HK-2 (cell line): ENCODE measurements at regions not wholly inside any gene's neighbourhood (a gene's known extent, or its start where the extent isn't known, plus 50 kb on each side); places are given as distances from the start of the nearest gene placed in this dataset.
"Not testable (repeated sequence)": the region's sequence is repeated elsewhere in the genome, so short reads cannot be mapped to it uniquely, and the experiment has no call there.

Experiments used
- DNase-seq: peaks from one replicate; pipeline ENCODE4 v3.0.0-alpha.2; 2018; ENCODE audit not compliant: unreplicated experiment

DNA sequence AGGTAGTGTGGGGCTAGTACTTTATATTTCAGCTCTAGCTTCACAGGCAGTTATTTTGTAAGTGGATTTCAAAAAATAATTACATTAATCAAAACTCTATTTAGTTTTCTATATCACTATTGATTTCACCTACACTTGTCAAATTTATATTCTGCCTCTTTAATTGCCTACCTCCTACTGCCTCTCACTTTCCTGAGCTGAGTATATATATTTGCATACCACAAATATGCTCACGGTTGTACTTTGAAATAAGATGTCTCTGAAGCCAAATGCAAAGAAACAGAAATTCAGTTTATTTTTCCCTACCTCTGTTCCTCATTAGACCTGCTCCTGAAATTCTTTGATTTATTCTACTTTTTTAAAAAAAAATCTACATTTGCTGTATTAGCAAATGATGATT, 309.3 kb upstream of the TGFBR2 start:
- no peak for DNase-seq

DNA sequence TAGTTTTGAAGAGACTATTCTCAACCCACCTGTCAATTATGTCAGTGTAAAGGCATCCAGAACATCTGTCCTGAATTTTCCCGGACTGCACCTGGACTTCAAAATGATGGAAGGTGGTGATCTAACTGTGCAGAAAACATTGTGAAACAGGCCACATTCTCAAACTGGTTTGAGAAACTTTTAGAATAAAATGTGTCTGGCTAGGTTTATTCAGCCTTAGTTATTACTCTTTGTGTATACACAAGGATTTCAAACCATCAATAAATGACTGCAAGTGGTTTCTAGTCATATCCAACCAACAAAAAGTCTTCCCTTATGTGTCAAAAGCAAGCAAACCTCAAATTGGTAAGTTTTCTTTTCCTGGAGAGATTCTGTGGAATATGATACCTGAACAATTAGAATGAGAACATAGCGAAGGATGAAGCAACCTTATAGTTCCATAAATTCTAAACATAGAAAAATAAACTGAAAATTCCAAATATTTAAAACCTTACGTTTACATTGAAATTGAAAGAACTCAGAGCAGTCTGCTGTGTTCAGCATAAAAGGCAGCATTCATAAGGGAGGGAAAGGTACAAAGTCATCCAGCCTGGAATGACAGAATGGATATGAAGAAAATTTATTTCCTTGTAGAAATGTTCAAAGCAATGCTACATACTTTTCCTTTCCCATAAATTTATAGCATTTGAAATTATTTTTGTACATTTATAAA, 306.6 kb upstream of the TGFBR2 start:
- no peak for DNase-seq

DNA sequence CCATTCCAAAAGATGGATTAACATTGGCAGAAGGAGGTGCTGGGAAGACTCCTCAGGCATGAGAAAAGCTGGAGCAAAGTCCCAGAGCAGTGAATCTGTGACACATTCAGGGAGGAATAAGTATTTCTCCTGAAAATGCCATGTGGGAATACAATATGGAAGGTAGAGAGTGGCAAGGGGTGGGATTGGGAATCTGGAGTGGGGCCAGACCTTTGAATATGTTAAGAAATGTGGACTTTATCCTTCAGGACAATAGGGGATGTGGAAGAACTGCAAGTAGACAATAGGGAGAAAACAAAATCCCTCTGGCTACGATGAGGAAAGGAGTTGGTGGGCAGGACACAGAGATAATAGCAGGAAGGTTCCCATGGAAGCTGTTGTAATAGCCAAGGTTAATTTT, 305.6 kb upstream of the TGFBR2 start:
- no peak for DNase-seq

DNA sequence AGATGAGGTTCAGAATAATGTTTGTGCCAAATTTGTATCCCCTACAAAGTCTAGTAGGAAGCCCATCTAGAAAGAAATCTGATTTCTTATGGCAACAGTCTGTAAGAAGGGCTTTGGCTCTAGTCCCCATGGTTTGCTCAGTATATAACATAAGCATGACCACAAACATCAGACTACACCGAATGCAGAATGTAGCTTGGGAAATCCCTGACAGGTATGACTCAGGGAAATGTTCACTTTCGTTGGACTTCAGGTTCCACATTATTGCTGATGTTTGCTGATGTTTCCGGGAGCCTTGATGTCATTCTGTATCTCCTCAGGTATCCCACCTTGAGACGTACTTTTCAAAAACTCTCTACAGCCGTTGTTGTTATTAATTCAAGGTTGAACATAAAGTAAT, 304.4 kb upstream of the TGFBR2 start:
- DNase-seq: no peak

DNA sequence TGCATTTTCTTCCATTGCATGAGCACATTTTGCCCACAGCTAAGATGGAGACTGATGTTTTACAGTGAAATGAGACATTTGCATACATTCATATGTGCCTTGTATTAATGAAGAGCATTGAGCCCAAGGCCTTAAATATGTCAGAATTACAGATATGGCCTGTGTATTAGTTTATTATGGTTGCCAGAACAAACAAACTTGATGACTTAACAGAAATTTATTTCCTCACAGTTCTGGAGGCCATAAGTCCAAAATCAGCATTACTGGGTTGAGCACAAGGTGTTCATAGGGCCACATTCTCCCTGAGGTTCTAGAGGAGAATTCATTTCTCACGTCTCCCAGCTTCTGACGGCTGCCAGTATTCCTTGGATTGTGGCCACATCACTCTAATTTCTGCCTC, 302.6 kb upstream of the TGFBR2 start:
- DNase-seq: no peak

DNA sequence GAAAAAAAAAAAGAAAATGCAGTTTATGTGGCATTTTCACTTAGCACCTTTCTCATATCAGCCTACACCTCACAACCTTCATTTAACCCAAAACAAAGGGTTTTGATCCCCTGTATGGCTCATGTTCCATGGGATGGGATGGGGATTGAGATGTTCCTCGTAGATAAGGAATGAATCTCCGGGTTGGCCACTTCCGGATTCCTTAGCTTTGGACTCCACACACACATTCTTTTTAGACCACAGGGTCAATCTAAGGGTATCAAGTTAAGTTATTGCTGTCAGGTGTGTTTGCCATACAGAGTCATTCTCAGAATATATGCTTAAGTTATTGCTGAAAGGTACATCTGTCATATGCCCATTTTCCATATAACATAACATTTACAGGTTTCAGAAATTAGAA, 301.4 kb upstream of the TGFBR2 start:
- DNase-seq: no peak

DNA sequence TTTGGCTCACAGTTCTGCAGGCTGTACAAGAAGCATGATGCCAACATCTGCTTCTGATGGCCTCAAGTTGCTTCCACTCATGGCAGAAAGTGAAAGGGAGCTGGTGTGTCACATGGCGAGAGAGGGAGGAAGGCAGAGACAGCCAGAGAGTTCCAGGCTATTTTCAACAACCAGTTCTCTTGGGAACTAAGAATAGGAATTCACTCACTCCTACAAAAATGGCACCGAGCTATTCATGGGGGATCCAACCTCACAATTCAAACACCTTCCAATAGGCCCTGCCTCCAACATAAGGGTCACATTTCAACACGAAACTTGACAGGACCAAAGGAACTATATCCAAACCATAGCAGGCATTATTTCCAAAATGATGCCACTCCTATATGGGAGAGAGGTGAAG, 299.5 kb upstream of the TGFBR2 start:
- no peak for DNase-seq

DNA sequence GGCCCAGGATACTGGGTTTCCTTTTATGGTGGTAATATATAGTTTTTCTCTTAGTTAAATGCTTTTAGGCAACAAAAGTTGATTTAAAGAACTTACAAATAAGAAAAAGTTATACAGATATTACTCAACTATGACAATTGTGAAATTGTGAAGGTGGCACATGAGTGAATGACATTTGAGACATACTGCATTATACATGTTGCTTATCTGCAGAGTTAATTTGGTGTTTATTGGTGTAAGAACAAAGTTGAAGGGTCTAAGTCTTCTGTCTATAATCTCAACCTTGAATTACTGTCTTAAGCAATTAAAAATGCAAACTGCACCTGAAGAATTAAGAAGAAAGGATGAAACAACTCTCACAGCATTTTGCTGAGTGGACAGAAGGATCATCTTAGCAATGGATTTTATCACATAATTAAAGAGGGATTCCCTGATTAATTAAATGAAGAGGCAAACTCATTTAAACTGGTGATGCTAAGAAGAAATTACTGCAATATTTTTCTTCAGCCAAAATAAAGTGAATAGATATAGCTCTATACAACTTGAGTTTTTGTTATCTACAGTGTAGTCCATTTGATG, 298.9 kb upstream of the TGFBR2 start:
- DNase-seq: no peak

DNA sequence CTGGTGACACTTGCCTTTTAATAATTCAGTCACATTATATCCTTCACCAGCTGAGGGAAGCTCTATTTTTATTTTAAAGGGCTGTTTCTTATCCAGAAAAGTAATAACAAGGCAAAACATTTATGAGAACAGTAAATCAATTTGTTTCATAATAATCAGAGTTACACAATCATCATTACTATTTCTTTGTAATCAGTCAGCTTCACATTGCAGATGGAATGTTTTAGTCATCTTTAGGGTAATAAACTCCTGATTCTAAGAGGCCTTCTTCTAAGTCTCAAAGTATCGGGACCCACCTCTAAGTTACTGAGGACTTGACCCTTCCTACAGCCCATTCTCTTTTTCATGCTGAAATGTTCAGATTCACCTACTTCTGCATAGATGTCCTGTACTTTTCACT, 298.3 kb upstream of the TGFBR2 start:
- no peak for DNase-seq

DNA sequence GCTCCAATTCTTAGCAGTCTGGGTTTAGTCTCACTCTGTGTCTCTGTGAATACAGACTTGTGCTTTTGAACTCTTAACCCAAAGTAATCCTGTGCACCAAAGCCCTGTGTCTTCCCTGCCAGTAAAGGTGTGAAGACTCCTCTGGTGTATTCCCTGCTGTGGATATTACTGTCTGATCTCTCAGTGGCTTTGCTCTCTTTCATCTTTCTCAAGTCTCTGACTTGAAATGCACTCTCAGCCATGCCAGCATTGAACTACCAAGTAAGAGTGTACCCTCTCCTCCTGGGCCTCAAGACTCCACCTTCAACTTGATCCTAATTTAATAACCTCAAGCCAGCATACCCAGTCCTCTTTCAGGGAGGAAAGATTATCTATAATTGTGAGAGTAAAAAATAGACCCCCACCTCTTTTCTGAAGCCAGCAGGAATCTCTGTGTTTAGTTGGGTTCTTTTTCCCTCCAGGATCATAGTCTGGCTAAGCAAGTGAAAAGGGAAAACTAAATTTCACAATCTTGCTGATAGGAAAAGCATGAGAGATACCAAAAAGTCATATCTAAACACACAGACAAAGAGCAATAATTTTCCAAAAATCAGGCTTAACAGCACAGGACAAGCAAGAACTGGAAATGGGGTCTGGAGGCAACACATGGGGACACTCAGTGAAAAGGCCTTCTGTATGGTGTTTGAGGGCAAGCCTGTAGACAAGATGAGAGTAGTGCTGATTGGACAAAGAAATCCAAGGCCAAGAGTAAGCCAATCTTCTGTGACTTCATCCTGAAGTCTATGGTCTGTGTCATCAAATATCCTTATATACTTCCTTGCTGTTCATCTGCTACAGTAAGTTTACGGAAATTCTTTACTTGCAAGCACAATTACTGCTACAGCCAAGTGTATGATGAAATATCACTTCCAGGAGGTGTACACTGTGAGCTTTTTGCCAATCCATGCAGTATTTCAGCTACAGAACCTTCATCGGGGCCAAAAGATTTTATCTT, 296.1 kb upstream of the TGFBR2 start:
- no peak for DNase-seq

DNA sequence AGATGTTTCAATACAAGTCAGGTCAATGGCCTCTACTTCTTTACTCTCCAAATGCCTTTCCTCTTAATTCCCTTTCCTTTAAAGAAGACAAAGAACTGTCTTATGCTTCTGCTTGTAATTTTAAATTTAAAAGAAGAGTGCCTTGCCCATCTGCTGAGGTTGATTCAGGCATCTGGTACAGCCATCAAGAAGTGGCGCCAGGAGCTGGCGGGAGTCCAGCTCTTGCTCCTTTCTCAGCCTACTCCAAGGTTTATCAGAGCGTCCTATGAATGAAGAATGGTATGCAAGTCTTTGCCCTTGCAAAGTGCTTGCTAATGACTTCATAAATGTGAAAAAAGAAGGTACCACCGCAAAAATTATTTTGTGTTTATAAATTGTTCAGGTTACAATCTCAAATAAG, 294.6 kb upstream of the TGFBR2 start:
- no peak for DNase-seq

DNA sequence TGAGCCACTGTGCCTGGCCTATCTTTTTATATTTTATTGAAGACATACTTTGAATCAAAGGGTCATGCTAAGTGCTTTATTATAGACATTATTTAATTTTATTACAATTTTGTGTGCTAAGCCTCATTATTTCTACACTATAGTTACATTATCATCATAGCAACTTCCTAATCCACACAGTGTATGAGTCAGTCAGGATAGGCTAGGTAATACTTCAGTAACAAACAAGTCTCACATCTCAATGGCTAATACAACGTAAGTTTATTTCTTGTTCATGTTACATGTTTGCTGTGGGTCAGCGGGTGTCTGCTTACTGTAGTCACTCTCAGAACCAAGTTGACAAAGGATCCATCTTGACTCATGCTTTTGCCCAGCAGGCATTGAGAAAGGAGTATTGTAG, 292.6 kb upstream of the TGFBR2 start:
- no peak for DNase-seq

DNA sequence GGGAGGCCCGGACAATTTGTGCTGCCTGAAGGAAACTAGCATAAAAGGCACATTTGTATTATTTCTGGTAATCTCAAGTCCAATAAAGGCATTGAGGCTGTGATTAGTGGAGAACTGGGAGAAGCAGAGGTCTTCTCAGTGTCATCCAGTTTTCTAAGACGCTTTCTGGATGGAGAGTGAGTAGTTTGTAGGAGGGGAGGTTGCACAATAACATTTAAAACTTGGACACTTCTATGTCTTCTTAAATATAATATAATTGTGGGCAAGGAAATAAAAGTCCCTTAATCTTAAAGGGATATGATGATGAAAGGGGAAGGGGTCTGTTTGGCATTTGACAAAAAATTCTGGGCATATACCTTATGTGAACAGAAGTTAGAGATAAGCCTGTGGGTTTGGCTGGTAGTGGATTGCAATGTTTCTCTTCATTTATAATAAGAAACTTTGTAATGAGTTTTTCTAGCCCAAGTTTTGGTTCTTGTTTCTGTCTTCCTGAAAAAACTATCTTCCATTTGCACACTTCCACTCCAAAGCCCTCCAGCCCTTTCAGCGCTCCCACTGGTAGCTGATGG, 291.6 kb upstream of the TGFBR2 start:
- DNase-seq: no peak

DNA sequence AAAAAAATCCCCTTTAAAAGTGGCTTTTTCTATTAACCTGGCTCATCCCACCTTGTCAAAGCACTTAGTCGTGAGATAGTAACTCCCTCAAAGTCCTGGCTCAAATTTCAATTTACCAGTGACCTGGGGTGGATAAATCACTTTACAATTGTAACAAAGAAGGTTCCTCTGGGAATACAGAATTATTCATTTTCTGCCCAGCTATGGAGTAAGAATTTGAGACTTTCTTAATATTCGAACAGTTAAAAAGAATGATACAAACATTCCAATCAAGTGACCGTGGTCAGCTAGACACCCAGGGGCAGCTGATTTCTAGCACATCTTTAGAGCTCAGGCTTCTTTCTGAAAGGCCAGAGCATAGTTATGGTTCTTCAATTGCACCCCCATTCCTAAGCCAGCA, 291.0 kb upstream of the TGFBR2 start:
- DNase-seq: no peak

DNA sequence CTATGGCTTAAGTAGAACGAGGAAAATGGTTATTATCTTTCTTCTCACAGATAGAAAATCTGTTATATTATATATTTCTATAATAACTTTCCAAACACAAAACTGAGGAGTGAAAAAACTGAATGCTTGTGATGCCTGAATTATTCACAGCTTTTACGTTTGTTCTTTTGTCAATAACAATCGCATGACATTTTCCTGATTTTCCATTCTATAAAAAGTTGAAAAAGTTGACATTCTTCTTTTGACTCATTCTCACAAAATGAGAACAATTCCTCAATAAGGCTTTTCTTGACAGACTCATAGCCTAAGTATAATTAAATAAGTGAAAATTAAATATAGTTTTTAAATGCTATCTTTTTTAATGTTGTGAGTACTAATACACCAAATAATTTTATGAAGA, 288.8 kb upstream of the TGFBR2 start:
- no peak for DNase-seq

DNA sequence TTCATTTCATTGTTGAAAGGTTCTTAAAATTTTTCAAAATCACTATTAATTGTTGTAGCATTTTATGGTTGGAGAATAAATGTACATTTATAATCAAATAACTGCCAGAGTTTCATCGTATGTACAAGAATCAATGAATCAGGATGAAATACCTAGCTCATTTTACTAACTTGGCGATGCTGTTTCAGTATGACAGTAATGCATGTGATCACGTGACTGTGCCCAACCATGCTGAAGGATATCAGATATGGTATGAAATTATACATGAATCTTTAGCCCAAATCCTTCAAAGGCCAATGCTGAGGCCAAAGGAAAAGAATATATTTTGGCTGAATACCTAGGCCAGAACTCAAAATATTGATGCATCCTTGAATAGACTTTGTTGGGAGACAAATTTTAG, 288.3 kb upstream of the TGFBR2 start:
- no peak for DNase-seq

DNA sequence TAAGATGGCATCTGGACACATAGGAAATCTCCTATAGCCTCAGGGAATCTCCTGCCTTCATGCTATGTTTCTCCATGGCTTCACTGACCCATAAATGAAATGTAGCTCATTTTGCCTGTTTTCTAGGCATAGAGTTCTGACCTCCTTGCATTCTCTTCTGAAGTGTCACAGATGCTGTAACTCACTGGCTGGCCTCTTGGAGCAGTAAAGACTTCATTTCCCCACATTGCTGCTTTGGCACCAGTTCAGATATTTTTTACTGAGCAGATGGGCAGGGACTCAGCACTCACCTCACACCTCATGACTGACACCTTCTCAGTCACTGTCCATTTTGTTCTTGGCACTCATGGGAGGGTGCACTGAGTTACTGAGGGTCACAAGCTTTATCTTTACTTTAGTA, 286.7 kb upstream of the TGFBR2 start:
- DNase-seq: peak; percentile 17

DNA sequence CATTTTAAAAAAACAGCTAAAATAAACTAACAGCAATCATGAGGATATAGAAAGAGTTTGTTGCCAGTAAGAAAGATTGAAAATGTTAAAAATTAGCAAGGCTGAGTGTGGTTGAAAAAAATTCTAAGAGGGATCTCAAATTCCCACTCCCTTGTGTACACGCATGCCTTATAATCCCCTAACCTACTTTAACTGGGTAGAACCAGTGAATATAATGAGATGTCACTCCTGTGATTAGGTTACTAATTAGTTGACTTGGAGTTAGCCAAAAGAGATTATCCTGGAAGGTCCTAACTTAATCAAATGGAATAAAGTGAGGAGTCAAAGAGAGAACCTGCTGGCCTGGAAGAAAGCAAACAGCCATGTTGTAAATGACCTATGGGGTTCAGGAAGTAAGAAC, 286.0 kb upstream of the TGFBR2 start:
- DNase-seq: no peak

DNA sequence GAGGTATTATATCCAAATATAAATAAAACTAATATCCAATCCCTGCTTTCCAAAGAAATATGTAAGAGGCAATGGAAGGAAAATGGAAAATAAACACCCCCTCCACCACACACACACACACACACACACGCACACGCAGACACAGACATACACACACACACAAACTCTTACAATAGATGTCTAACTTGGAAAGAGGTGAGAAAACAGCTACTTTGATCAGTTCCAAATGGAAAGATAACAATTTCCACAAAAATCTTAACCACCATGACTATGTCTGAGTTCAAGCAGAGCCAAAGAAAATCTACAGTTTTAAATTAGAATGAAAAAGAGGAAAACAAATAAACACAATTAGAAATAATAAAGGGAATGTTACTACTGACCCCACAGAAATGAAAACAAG, 285.3 kb upstream of the TGFBR2 start:
- no peak for DNase-seq

DNA sequence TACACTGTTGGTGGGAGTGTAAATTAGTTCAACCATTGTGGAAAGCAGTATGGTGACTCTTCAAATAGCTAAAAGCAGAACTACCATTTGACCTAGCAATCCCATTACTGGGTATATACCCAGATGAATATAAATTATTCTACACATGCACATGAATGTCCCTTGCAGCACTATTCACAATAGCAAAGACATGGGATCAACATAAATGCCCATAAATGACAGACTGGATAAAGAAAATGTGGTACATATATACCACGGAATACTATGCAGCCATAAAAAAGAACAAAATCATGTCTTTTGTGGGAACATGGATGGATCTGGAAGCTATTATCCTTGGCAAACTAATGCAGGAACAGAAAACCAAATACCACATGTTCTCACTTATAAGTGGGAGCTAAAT, 282.8 kb upstream of the TGFBR2 start:
- not testable (repeated sequence) for DNase-seq

DNA sequence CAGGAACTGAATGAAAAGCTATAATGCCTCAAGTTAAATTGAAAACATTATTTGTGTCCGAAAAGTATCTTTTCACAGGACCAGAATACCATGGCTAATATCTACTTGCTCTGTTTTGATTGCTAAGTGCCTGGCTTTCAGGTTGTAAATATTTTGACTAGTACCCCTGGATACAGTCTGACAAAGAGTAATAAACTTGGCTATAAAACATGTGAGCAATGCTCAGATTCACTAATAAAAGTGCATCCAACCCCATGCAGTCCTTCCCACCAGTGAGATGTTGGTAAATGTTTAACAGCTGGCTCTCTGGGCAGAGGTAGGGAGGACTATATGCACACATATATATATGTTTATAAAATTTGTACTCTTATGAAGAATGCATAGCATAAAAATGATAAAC, 281.8 kb upstream of the TGFBR2 start:
- DNase-seq: no peak

DNA sequence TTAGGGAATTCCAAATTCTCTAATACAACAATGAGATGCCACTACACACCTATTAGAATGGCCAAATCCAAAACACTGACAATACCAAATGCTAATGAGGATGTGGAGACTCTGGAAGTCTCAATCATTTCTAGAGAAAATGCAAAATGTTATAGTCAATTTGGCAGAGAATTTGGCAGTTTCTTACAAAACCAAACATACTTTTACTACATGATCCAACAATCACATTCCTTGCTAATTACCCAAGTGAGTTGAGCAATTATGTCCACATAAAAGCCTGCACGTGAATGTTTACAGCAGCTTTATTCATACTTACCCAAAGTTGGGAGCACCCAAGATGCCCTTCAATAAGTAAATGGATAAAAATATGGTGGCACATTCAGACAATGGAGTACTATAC, 278.4 kb upstream of the TGFBR2 start:
- not testable (repeated sequence) for DNase-seq

DNA sequence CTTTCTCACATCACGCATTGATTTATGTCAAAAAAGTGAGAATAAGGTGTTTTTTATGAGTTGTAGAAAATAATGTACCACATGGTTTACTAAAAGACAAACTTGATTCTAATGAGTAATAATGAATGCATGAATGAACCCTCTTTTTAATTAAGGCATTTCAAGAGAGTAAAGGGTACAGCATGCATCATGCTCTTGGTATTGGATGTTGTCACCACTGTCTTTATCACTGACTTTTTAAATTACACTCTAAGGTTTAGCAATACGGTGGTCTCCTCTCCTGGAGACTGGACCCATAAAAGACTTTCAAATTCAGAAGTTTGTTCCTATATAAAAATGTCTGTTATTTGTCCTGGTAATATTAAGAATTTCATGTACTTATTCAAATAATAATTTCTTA, 277.5 kb upstream of the TGFBR2 start:
- not testable (repeated sequence) for DNase-seq
